HG02588 (cell line): ENCODE measurements at regions not wholly inside any gene's neighbourhood (a gene's known extent, or its start where the extent isn't known, plus 50 kb on each side); places are given as distances from the start of the nearest gene placed in this dataset.
"Not testable (repeated sequence)": the region's sequence is repeated elsewhere in the genome, so short reads cannot be mapped to it uniquely, and the experiment has no call there.

Experiments used
- ATAC-seq: cut with Tn5 transposase; IDR thresholded peaks from one replicate; pipeline ENCODE4 v1.9.1; 2021; ENCODE audit warnings: mild to moderate bottlenecking, moderate library complexity; ENCODE audit not compliant: unreplicated experiment

GRCh38 chr5:96177303-96177869 is 215.7 kb upstream of the ELL2 start:
- ATAC-seq, result peak; percentile 82

DNA sequence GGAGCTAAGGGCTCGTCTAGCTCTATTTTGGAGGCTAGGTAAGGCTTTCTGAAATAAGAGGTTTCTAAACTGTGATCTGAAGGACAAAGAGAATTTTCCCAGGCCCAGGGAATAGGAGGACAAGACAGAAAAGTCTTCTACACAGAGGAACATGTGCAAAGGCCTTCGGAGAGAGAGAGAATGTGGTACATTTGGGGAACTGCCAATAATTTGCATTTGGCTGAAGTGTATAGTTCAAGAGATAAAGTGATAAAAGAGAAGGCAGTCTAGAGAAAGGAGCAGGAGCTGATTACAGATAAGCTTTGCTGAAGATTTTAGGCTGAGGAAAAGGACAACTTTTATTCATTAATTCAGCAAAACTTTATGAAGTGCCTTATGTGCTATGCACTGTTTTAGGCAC is 214.4 kb upstream of the ELL2 start:
- ATAC-seq, result no peak

- ATAC-seq, result peak; percentile 40
These were observed 213.4 kb upstream of the ELL2 start for GRCh38 chr5:96175090-96175489.

- ATAC-seq, result no peak
These were observed 211.7 kb upstream of the ELL2 start for GRCh38 chr5:96173366-96173765.

- no peak for ATAC-seq
These were observed 210.8 kb upstream of the ELL2 start for GRCh38 chr5:96172436-96172835.

GRCh38 chr5:96171973-96172372 is 210.3 kb upstream of the ELL2 start:
- ATAC-seq, result not testable (repeated sequence)

- not testable (repeated sequence) for ATAC-seq
These were observed 209.0 kb upstream of the ELL2 start for GRCh38 chr5:96170481-96171125.

GRCh38 chr5:96168833-96169232 is 207.2 kb upstream of the ELL2 start:
- ATAC-seq, result not testable (repeated sequence)

GRCh38 chr5:96159043-96159442 is 197.4 kb upstream of the ELL2 start:
- no peak for ATAC-seq

DNA sequence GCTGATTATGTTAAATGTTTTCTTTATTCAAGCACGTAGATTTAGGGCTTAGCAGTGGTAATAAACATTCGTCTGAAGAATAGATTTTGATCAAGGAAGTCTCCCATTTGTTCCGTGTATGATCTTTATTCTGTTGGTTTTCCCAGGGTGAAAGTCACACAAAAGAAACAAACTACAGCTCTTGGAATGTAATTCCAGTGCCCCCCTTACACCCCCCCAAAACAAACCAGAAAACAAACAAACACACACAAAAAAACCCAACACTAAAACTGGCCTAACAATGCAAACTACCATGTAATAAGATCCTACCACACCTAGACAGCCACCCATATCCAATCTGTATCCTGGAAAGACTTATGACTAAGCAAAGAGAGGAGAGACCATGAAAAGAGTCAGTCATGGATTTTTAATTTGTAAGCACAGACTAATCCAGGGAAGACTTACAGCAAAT is 196.2 kb upstream of the ELL2 start:
- no peak for ATAC-seq

DNA sequence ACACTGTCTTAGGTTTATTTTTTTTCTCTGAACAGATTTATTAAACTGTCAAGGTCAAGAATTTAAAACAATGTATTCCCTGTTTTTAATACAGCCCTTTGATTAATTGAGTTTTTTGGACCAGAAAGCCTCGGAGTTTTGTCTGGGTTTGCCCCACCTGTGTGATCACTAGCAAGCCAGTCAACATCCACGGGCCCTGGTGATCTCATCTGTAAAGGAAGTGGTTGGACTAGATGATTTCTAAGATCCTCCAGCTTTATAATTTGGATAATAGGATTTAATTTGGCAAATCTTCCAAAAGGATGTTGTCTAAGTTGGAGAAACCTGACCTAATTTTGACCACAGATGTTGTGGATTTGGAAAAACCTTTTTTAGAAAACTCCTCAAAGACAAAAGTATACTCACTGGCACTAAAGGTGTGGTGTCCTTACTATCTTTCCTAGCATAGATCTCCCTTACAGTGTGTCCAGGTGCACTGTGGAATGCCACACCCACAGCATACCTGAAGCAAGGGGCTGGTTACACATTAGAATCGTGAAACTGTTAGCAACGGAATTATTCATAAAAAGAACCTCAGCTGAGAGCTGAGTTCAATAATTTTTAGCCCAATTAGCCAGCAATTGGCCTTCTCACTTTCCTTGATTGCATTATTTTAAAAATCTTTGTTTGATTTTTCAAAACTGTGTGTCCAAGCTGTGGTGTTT is 195.6 kb upstream of the ELL2 start:
- no peak for ATAC-seq

- no peak for ATAC-seq
These were observed 193.5 kb upstream of the ELL2 start for GRCh38 chr5:96155147-96155546.

- ATAC-seq, result no peak
These were observed 190.2 kb upstream of the ELL2 start for GRCh38 chr5:96151891-96152290.

DNA sequence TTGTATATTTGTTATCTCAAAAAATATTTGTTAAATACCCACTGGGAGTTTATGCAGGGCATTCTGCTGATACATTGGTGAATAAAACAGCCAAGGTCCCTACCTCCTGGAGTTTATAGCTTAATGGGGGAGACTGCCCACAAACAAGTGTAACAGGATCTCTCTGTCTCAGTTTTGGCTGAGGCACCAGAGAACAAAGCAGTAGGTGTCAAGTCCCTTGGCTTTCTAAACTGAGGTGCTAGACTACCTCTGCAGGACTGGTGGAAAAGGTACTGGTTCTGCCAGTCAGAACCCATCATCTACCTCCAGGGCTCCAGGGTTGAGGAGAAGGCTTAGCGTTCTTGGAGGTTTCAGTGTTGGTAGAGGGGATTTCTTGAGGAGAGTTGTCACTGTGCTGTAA is 188.4 kb upstream of the ELL2 start:
- ATAC-seq, result no peak

- no peak for ATAC-seq
These were observed 187.9 kb upstream of the ELL2 start for GRCh38 chr5:96149546-96149945.

- ATAC-seq, result no peak
These were observed 187.4 kb upstream of the ELL2 start for GRCh38 chr5:96149021-96149420.

- ATAC-seq, result no peak
These were observed 186.7 kb upstream of the ELL2 start for GRCh38 chr5:96148376-96148775.

GRCh38 chr5:96147866-96148265 is 186.2 kb upstream of the ELL2 start:
- no peak for ATAC-seq

- ATAC-seq, result peak; percentile 74
These were observed 185.0 kb upstream of the ELL2 start for GRCh38 chr5:96146675-96147074.

- ATAC-seq, result no peak
These were observed 182.6 kb upstream of the ELL2 start for GRCh38 chr5:96144289-96144688.

DNA sequence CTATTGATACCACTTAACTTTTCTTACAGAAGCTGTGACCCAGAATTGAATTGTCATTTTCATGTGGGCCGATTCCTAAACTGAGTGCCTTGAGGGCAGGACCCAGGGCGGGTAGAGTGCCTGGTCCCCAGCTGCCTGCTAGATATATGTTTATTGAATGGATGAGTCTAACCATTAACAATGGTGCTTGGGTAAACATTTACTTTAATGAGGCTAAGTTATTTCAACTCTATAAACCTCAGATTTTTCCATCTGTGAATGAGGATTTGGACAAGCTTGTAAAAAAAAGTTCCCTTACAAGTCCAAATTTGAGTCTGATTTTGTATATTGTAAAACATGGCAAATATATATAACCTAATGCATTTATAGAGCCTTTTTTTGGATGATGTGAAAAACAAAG is 181.8 kb upstream of the ELL2 start:
- no peak for ATAC-seq

GRCh38 chr5:96142786-96143434 is 181.3 kb upstream of the ELL2 start:
- ATAC-seq, result no peak
